Osteocyte (in vitro differentiated cells): ENCODE measurements at regions not wholly inside any gene's neighbourhood (a gene's known extent, or its start where the extent isn't known, plus 50 kb on each side); places are given as distances from the start of the nearest gene placed in this dataset.

Experiments
- DNase-seq: peaks from one replicate; pipeline ENCODE4 v3.0.0; 2021; ENCODE audit warnings: mixed read lengths; ENCODE audit not compliant: unreplicated experiment; ENCODE audit errors: extremely low spot score
- H3K27ac Mint-ChIP-seq: one replicate; pipeline ENCODE4 v1.8.0; 2021; ENCODE audit warnings: mild to moderate bottlenecking, mixed read lengths; ENCODE audit not compliant: unreplicated experiment
- H3K27me3 Mint-ChIP-seq: one replicate; pipeline ENCODE4 v1.8.0; 2021; ENCODE audit warnings: mixed read lengths; ENCODE audit not compliant: unreplicated experiment
- H3K36me3 Mint-ChIP-seq: one replicate; pipeline ENCODE4 v1.8.0; 2021; ENCODE audit warnings: mixed read lengths; ENCODE audit not compliant: unreplicated experiment
- H3K4me1 Mint-ChIP-seq: one replicate; pipeline ENCODE4 v1.8.0; 2021; ENCODE audit warnings: mixed read lengths; ENCODE audit not compliant: unreplicated experiment
- H3K4me3 Mint-ChIP-seq: one replicate; pipeline ENCODE4 v1.8.0; 2021; ENCODE audit warnings: mild to moderate bottlenecking, moderate library complexity, mixed read lengths; ENCODE audit not compliant: unreplicated experiment
- H3K9me3 Mint-ChIP-seq: one replicate; pipeline ENCODE4 v1.8.0; 2021; ENCODE audit warnings: mixed read lengths; ENCODE audit not compliant: unreplicated experiment
- TF ChIP-seq, protein P1 (sequence below): fragments of 200-600 bp; sonication (generic); IDR thresholded peaks from 2 replicates; pipeline ENCODE4 v1.5.0; 2021; ENCODE audit warnings: antibody characterized with exemption, mild to moderate bottlenecking, moderate library complexity

DNA sequence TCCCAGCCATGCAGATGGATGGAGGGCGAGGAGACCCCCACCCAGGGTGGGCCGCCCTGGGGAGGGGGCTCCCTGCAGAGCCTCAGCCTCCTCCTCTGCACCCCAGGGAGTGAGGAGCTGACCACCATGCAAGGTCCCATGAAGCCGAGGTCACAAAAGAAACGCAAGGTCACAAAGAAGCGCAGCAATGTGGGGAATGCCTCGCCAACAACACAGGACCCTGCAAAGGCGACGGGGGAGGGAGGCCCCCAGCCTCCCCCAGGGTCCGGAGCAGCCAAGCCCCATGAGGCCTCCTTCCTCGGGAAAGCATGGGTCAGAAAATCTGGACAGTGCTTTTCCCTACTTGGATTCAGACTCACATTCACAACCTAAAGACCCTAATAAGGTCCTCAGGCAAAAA is 191.5 kb downstream of the BRD1 start:
- Mint-ChIP-seq H3K27ac (no peak overlapping the region), H3K9me3 (no peaks in the 10 kb centered on the region), H3K27me3 (no peaks in the 10 kb centered on the region), H3K4me1 (peaks cover 6% of the 10 kb centered on the region), H3K36me3 (no peaks in the 10 kb centered on the region), H3K4me3 (no peak overlapping the region)
- DNase-seq = no peak
- TF ChIP-seq, protein P1, sequence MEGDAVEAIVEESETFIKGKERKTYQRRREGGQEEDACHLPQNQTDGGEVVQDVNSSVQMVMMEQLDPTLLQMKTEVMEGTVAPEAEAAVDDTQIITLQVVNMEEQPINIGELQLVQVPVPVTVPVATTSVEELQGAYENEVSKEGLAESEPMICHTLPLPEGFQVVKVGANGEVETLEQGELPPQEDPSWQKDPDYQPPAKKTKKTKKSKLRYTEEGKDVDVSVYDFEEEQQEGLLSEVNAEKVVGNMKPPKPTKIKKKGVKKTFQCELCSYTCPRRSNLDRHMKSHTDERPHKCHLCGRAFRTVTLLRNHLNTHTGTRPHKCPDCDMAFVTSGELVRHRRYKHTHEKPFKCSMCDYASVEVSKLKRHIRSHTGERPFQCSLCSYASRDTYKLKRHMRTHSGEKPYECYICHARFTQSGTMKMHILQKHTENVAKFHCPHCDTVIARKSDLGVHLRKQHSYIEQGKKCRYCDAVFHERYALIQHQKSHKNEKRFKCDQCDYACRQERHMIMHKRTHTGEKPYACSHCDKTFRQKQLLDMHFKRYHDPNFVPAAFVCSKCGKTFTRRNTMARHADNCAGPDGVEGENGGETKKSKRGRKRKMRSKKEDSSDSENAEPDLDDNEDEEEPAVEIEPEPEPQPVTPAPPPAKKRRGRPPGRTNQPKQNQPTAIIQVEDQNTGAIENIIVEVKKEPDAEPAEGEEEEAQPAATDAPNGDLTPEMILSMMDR = no peak

GRCh38 chr22:49634006-49634772 is 193.5 kb downstream of the BRD1 start:
- Mint-ChIP-seq H3K36me3 (no peaks in the 10 kb centered on the region), H3K27me3 (no peaks in the 10 kb centered on the region), H3K27ac (no peak overlapping the region), H3K9me3 (no peaks in the 10 kb centered on the region), H3K4me1 (peaks cover 11% of the 10 kb centered on the region), H3K4me3 (no peak overlapping the region)
- TF ChIP-seq, protein P1 = no peak
- DNase-seq = no peak

- DNase-seq = no peak
- Mint-ChIP-seq H3K4me1 (peaks cover 18% of the 10 kb centered on the region), H3K4me3 (no peak overlapping the region), H3K9me3 (no peaks in the 10 kb centered on the region), H3K36me3 (no peaks in the 10 kb centered on the region), H3K27ac (no peak overlapping the region), H3K27me3 (peaks cover 8% of the 10 kb centered on the region)
- TF ChIP-seq, protein P1 = no peak
Measured at GRCh38 chr22:49633010-49633324, 194.7 kb downstream of the BRD1 start.

DNA sequence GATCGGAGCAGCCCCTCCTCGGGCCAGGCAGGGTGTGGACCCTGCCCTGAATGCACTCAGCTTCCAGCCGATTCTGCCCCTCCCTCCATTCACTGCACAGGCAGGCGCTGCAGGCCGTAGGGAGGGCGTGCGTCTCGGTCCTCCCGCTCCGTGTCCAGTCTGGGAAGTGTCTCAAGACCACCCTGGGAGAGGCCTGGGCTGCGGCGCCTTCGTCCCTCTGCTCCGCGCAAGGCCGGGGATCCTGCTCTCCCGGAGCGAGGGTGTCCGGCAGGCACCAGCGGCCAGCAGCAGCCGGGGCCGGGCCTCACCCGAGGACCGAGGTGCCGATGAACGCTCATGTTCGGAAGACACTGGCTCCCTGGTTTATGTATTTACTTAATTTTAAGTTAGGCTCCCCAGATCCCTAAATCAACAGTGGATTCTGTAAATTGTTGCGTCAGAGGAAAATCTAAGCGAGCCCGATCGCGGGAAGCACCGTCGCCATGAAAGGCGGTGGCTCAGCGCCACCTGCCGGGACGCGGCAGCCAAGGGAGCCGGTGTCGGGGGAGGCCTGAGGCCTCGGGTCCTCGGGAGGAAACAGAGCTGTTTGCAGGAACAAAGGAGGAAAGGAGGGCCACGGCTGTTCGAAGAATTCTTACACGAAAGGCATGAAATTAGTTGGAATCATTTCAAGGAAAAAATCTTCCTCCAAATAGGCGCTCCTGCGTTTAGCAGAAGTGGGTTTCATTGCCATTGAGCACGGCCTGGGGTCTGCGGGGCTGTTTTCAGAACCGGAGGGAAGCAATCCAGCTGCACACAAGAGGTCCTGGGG is 195.3 kb downstream of the BRD1 start:
- peak overlapping the region; percentile 47 for H3K4me3 Mint-ChIP-seq
- no peak for DNase-seq

More for the DNA sequence above, 195.3 kb downstream of the BRD1 start:
- Mint-ChIP-seq H3K36me3 (no peaks in the 10 kb centered on the region), H3K9me3 (no peaks in the 10 kb centered on the region), H3K27ac (no peak overlapping the region), H3K4me1 (peaks cover 18% of the 10 kb centered on the region), H3K27me3 (peaks cover 8% of the 10 kb centered on the region)
- TF ChIP-seq, protein P1 = peak; percentile 96
